Nephron (organoid): ENCODE measurements at regions not wholly inside any gene's neighbourhood (a gene's known extent, or its start where the extent isn't known, plus 50 kb on each side); places are given as distances from the start of the nearest gene placed in this dataset.
A peak's percentile ranks its signal among the peaks of the same experiment; 100 is the strongest.

Source experiments
- H3K27ac Mint-ChIP-seq, 3 experiments: 2 replicates each; pipeline ENCODE4 v1.8.0; 2020; ENCODE audit warnings: mixed read lengths in 3 of 3, mild to moderate bottlenecking in 2 of 3, moderate library complexity in 1 of 3
- H3K27me3 Mint-ChIP-seq: 2 replicates; pipeline ENCODE4 v1.8.0; 2021; ENCODE audit warnings: low read depth, mild to moderate bottlenecking, moderate library complexity, mixed read lengths
- H3K36me3 Mint-ChIP-seq: 2 replicates; pipeline ENCODE4 v1.8.0; 2020; ENCODE audit warnings: low read depth, mixed read lengths
- H3K4me1 Mint-ChIP-seq: 2 replicates; pipeline ENCODE4 v1.8.0; 2020; ENCODE audit warnings: mixed read lengths
- H3K4me3 Mint-ChIP-seq, 3 experiments: 2 replicates each; pipeline ENCODE4 v1.8.0; 2020; ENCODE audit warnings: mild to moderate bottlenecking in 3 of 3, mixed read lengths in 3 of 3, moderate library complexity in 2 of 3
- H3K9me3 Mint-ChIP-seq: 2 replicates; pipeline ENCODE4 v1.8.0; 2020; ENCODE audit warnings: mixed read lengths
- TF ChIP-seq, protein P1 (sequence below), 3 experiments: fragments of 200-600 bp; sonication (generic); IDR thresholded peaks; one replicate each; pipeline ENCODE4 v1.5.0; 2021; ENCODE audit warnings: antibody characterized with exemption in 3 of 3; ENCODE audit not compliant: unreplicated experiment in 3 of 3

DNA sequence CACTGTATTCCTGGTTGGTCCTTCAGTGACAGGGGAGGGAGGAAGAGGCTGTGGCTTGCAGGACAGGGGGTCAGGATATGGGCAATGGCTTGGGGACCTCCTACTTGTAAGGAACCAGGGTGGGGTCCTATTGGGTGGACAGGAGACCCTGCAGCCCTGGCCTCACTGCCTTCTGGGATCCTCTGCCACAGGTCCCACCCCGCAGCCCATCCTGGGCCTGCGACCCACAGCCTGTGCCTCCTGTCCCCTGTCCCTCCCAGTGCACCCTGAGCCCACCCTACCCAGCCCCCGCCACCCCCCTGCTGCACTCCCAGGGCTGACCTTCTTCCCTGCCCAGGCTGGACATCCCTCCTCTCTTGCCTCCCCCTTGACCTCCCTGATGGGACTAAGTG lies 58.7 kb upstream of the MYL10 start:
- Mint-ChIP-seq H3K36me3 (no peaks in the 10 kb centered on the region), H3K4me3 (no peak overlapping the region), H3K27me3 (peaks cover 18% of the 10 kb centered on the region), H3K27ac (no peak overlapping the region), H3K9me3 (no peaks in the 10 kb centered on the region), H3K4me1 (peaks cover 12% of the 10 kb centered on the region)
- TF ChIP-seq, protein P1, sequence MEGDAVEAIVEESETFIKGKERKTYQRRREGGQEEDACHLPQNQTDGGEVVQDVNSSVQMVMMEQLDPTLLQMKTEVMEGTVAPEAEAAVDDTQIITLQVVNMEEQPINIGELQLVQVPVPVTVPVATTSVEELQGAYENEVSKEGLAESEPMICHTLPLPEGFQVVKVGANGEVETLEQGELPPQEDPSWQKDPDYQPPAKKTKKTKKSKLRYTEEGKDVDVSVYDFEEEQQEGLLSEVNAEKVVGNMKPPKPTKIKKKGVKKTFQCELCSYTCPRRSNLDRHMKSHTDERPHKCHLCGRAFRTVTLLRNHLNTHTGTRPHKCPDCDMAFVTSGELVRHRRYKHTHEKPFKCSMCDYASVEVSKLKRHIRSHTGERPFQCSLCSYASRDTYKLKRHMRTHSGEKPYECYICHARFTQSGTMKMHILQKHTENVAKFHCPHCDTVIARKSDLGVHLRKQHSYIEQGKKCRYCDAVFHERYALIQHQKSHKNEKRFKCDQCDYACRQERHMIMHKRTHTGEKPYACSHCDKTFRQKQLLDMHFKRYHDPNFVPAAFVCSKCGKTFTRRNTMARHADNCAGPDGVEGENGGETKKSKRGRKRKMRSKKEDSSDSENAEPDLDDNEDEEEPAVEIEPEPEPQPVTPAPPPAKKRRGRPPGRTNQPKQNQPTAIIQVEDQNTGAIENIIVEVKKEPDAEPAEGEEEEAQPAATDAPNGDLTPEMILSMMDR (IDR thresholded peaks at IDR 0.05; ENCODE audit: unreplicated experiment in 3 of 3) = no peak

DNA sequence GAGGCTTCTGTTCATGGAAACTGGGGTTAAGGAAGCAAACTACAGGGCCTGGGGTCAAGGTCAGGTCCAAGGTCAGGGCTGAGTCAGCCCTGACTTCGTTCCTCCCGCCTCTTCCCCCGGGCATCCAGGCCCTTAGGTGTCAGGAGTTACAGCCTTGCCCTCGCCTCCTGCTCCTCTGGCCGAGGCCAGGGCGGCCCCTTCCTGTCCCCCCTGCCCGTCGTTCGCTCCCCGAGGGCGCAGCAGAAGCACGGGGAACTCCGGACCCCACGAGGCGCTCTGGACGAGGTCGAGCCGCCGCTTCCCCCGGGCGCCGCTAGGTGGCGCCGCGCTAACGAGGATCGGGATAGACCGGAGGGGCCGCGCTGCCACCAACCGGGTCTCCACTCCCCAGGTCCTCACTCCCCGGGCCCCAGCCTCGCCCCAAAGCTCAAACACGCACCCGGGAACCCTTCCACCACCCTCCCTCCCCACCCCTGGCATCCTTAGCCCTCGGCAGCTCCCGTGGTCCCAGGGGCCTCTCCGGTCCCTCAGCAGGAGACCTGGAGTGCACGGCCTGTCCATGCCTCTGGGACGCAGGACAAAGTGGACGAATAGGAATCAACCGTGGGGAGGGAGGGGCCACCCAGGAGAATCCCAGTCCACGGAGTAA lies 59.2 kb upstream of the MYL10 start:
- Mint-ChIP-seq H3K27me3 (peaks cover 18% of the 10 kb centered on the region), H3K9me3 (no peaks in the 10 kb centered on the region), H3K36me3 (no peaks in the 10 kb centered on the region), H3K4me3 (no peak overlapping the region), H3K4me1 (peaks cover 12% of the 10 kb centered on the region), H3K27ac (no peak overlapping the region)
- TF ChIP-seq, protein P1 (IDR thresholded peaks at IDR 0.05; ENCODE audit: unreplicated experiment in 3 of 3) = peak; percentile 93 to 96 (median 95)

- no peak overlapping the region for H3K4me3 Mint-ChIP-seq
These were observed 60.2 kb upstream of the MYL10 start for GRCh38 chr7:101688995-101689907.

GRCh38 chr7:101690061-101690460 lies 61.0 kb upstream of the MYL10 start:
- peak overlapping the region in 2 of 3 experiments; percentile 71 to 81 for H3K27ac Mint-ChIP-seq
- peak overlapping the region in 1 of 3 experiments; percentile 22 for H3K4me3 Mint-ChIP-seq
- H3K4me1 Mint-ChIP-seq = peaks cover 17% of the 10 kb centered on the region
- TF ChIP-seq, protein P1 (IDR thresholded peaks at IDR 0.05; ENCODE audit: unreplicated experiment in 3 of 3) = no peak
- no peaks in the 10 kb centered on the region for H3K9me3 Mint-ChIP-seq
- H3K27me3 Mint-ChIP-seq = peaks cover 10% of the 10 kb centered on the region
- no peaks in the 10 kb centered on the region for H3K36me3 Mint-ChIP-seq

More at GRCh38 chr7:101688995-101689907, 60.2 kb upstream of the MYL10 start:
- Mint-ChIP-seq H3K4me1 (peaks cover 17% of the 10 kb centered on the region), H3K9me3 (no peaks in the 10 kb centered on the region), H3K27me3 (peaks cover 18% of the 10 kb centered on the region), H3K36me3 (no peaks in the 10 kb centered on the region), H3K27ac (peak overlapping the region in 2 of 3 experiments; percentile 71 to 81)
- TF ChIP-seq, protein P1 (IDR thresholded peaks at IDR 0.05; ENCODE audit: unreplicated experiment in 3 of 3) = no peak

- Mint-ChIP-seq H3K4me3 (peak overlapping the region in 2 of 3 experiments; percentile 21 to 44), H3K27ac (peak overlapping the region; percentile 89 to 94 (median 90)), H3K4me1 (peaks cover 17% of the 10 kb centered on the region), H3K9me3 (no peaks in the 10 kb centered on the region), H3K36me3 (peaks cover 4% of the 10 kb centered on the region), H3K27me3 (peaks cover 10% of the 10 kb centered on the region)
- TF ChIP-seq, protein P1 (IDR thresholded peaks at IDR 0.05; ENCODE audit: unreplicated experiment in 3 of 3) = peak in 1 of 3 experiments; percentile 23
These were observed 62.8 kb upstream of the MYL10 start for GRCh38 chr7:101691822-101692384.
